ENCODE measurements at regions not wholly inside any gene's neighbourhood (a gene's known extent, or its start where the extent isn't known, plus 50 kb on each side); places are given as distances from the start of the nearest gene placed in this dataset.
"Not testable (repeated sequence)": the region's sequence is repeated elsewhere in the genome, so short reads cannot be mapped to it uniquely, and the experiment has no call there.

DNA sequence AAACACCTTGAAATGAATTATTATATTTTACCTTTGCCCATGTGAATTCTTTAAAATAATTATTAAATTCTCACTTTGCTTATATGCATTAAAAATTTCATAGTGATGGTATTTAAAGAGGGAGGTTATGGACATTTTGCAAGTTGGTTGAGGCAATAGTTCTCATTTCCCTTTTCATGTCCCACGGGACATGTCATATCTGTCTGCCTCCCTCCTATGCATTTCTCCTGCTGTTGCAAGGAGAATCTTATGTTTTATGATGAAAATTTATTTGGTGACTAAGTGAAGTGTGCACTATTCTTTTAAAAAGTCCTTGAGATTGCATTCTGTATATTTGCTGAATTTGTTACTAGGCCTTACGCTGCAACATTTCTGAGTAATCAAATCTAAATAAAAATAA is 67.2 kb downstream of the UTRN start:
- no peak for DNase-seq (ENCODE audit: low spot score)
- in situ Hi-C loops (cut with HindIII; ENCODE audit: low sequenced_read_pairs), result no loop called here

DNA sequence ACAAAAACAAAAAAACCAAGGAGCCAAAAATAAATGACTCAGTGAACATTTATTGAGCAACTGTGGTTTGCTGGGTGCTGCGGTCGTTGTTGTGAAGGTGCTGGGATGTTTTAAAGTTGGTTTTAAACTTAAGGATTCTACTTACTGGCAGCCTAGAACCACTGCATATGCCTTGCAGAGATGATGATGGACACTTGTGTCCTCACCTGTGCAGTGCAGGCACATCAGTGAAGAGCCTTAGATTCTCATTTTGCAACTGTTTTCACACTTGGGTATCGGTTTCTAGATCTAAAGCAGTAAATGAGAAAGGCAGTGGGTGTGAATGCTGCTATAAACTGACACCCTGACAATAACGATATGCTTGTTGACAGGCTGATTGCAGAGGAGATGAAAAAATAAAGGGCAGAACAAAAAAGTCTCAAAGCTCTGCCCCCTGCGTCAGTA is 68.8 kb downstream of the UTRN start:
- no peak for DNase-seq (ENCODE audit: low spot score)
- in situ Hi-C loops (cut with HindIII; ENCODE audit: low sequenced_read_pairs), result no loop called here

DNA sequence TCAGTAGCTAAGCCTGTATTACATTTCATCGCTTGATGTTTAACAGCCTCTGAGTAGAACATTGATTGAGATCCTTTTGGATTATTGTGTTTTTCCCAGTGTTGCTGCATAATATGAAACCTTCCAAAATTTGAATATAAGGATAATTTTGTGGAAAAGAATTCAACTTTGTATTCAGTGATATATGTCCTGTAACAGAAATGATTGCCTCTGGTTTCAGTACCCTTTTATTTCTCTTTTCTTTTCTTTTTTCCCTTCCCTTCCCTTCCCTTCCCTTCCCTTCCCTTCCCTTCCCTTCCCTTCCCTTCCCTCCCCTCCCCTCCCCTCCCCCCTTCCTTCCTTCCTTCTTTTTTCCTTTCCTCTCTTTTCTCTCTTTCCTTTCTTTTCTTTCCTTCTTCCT is 74.6 kb downstream of the UTRN start:
- DNase-seq (ENCODE audit: low spot score), result no peak
- in situ Hi-C loops (cut with HindIII; ENCODE audit: low sequenced_read_pairs), result no loop called here

DNA sequence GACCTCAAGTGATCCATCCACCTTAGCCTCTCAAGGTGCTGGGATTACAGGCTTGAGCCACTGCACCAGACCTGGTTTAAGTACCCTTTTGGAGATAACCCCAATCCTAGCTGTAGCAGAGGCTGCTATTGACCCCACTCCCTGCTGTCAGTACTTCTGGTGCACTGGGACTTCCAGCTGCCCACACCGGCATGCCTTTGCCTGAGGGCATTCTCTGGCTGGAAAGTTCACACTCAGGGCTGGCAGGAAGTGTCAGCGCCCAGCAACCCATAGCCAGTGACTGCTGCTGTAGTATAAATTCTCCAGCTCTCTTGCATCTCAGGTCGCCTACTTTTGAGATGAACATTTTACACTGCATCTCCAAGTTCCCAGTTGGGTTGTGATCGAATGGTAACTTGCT is 75.3 kb downstream of the UTRN start:
- DNase-seq (ENCODE audit: low spot score), result no peak
- in situ Hi-C loops (cut with HindIII; ENCODE audit: low sequenced_read_pairs), result no loop called here

DNA sequence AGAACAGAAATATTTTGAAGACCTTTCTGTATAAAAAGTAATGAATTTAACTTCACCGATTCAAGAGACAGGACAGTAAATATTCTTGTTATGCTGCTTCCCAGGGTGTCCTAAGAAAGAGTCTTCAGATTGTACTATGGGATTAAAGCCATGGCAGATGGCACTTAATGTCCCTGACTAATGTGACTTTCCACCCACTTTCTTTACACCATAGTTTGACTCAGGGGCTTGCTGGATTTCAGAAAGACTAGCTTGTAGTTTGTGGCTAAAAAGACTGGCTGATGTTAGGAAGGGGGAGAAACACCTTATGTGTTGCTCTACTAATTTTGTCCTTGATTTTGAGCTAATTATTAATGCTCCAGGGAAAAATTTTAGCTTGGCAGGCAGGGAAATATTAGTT is 75.9 kb downstream of the UTRN start:
- in situ Hi-C loops (cut with HindIII; ENCODE audit: low sequenced_read_pairs), result no loop called here
- DNase-seq (ENCODE audit: low spot score), result no peak

- no peak for DNase-seq (ENCODE audit: low spot score)
- in situ Hi-C loops (cut with HindIII; ENCODE audit: low sequenced_read_pairs), result no loop called here
Measured at GRCh38 chr6:144362042-144363018, 77.2 kb downstream of the UTRN start.

DNA sequence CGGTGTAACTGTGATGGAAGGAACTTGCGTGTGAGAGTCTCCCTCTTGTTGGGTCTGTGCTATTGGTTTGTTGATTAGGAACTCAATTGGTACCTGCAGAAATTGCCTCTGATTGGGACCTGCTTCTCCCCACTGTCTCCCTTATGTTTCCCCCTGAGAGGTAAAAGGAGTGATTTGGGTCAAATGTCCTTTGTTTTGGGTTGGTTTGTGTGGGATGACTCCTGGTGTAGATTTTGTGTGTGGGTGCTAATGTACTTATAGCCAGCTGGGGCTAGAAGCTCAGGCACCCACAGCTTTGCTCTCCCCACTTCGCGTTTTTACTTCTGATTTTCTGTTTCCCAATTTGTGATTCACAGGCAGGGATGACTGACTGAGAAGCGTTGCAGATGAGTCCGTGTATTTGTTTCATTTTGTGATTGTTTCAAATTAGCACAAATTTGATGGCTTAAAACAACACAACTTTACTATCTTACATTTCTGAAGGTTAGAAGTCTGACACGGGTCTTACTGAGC is 79.1 kb downstream of the UTRN start:
- in situ Hi-C loops (cut with HindIII; ENCODE audit: low sequenced_read_pairs), result no loop called here
- DNase-seq (ENCODE audit: low spot score), result no peak

DNA sequence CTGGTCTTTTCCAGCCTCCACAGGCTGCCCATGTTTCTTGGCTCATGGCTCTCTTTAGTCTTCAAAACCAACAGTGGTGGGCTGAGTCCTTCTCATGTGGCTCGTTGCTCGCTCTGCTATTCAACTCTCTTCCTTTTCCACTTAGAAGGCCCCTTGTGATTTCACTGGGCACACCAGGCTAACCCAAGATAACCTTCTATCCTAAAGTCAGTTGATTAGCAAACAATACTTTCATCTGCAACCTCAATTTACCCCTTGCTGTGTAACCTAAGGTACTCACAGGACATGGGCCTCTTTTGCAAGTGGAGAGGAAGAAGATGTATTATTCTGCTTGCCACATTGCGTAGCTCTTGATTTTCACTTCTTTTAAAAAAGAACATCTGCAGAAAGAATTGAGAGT is 79.6 kb downstream of the UTRN start:
- no peak for DNase-seq (ENCODE audit: low spot score)
- in situ Hi-C loops (cut with HindIII; ENCODE audit: low sequenced_read_pairs), result no loop called here

DNA sequence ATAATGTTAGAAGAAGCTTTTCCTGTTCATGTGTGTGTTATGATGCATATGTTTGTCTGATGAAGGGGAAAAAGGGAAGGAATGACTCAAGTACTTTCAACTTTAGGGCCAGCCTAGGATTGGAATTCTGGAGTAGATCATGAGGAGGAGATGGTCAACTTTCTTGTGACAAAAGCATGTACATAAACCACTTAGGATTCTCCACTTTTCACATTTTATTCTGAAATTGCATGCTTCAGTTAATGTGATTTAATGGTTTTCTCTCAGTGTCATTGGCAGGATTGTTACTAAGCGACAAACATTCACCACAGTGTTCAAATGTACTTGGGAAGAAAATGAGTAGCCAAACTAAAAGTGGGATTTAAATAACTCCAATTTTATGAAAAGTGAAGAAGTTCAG is 80.1 kb downstream of the UTRN start:
- no peak for DNase-seq (ENCODE audit: low spot score)
- in situ Hi-C loops (cut with HindIII; ENCODE audit: low sequenced_read_pairs), result no loop called here

- in situ Hi-C loops (cut with HindIII; ENCODE audit: low sequenced_read_pairs); DNase-seq (ENCODE audit: low spot score): not testable (repeated sequence)
Measured at GRCh38 chr6:144369696-144370095, 84.6 kb downstream of the UTRN start.

GRCh38 chr6:144372116-144372515 is 87.0 kb downstream of the UTRN start:
- DNase-seq (ENCODE audit: low spot score), result no peak
- in situ Hi-C loops (cut with HindIII; ENCODE audit: low sequenced_read_pairs), result no loop called here

DNA sequence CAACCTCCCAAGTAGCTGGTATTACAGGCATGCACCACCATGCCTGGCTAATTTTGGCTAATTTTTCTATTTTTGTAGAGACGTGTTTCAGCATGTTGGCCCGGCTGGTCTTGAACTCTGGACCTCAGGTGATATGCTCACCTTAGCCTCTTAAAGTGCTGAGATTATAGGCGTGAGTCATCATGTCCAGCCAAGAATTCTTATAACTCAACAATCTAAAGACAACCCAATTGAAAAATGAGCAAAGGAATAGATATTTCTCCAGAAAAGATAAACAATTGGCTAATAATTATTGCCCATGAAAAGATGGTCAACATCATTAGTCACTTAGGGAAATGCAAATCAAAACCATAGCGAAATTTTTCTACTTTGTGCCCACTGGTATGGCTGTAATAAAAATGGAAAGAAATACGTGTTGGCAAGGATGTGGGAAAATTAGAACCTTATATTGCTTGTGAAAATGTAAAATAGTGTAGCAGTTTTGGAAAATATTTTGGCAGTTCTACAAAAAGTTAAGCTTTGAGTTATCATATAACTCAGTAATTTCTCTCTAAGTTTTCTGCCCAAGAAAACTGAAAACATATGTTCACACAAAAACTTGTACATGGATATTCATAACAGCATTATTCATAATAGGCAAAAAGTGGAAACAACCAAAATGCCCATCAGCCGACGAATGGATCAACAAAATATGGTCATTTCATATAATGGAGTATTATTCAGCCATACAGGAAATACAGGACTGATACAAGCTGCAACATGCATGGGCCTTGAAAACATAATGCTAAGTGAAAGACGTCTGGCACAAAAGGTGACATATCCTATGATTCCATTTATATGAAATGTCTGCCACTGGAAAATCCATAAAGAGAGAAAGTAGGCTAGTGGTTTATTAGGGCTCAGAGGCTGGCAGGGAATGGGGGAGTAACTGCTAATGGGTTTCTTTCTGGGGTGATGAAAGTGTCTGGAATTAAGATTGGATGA is 87.8 kb downstream of the UTRN start:
- in situ Hi-C loops (cut with HindIII; ENCODE audit: low sequenced_read_pairs), result no loop called here

GRCh38 chr6:144374525-144374924 is 89.4 kb downstream of the UTRN start:
- in situ Hi-C loops (cut with HindIII; ENCODE audit: low sequenced_read_pairs); DNase-seq (ENCODE audit: low spot score): not testable (repeated sequence)

More for the DNA sequence above, 87.8 kb downstream of the UTRN start:
- DNase-seq (ENCODE audit: low spot score), result no peak

- DNase-seq (ENCODE audit: low spot score), result no peak
- in situ Hi-C loops (cut with HindIII; ENCODE audit: low sequenced_read_pairs), result no loop called here
Measured at GRCh38 chr6:144377586-144378210, 92.6 kb downstream of the UTRN start.

DNA sequence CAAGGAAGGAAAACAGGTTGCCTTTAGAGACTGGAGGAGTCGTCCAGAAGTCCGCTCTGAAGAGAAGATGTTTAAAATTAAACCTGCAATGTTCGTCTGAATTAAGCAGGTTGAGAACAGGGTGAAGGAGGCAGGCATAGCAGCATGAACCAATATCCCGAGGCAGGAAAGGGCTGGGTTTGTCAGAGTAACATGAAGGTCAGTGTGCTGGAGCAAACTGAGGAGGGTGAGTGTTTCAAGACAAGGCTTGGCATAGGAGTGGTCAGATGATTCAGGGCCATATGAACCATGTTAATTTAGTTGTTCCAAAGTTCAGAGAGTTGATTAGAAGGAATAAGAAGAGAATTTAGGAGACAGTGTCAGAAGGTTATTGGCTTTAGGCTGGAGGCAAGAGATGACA is 93.3 kb downstream of the UTRN start:
- no peak for DNase-seq (ENCODE audit: low spot score)

DNA sequence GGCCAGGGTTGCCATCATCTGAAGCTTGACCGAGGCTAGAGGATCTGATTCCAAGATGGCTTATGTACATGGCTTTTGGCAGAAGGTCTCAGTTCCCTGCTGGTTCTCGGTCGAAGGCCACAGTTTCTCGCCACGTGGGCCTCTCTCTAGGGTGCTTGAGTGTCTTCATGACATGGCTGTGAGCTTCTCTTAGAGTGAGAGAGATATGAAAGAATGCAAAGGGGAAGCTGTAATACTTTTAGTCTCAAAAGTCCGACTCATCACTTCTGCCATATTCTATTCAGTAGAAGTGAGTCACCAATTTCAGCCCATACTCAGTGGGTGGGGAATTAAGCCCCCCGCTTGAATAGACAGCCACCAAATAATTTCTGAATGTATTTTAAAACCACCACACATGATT is 94.2 kb downstream of the UTRN start:
- no peak for DNase-seq (ENCODE audit: low spot score)
- in situ Hi-C loops (cut with HindIII; ENCODE audit: low sequenced_read_pairs), result no loop called here

More for the DNA sequence above, 93.3 kb downstream of the UTRN start:
- in situ Hi-C loops (cut with HindIII; ENCODE audit: low sequenced_read_pairs), result no loop called here

- in situ Hi-C loops (cut with HindIII; ENCODE audit: low sequenced_read_pairs); DNase-seq (ENCODE audit: low spot score): not testable (repeated sequence)
Measured at GRCh38 chr6:144381499-144381898, 96.4 kb downstream of the UTRN start.

DNA sequence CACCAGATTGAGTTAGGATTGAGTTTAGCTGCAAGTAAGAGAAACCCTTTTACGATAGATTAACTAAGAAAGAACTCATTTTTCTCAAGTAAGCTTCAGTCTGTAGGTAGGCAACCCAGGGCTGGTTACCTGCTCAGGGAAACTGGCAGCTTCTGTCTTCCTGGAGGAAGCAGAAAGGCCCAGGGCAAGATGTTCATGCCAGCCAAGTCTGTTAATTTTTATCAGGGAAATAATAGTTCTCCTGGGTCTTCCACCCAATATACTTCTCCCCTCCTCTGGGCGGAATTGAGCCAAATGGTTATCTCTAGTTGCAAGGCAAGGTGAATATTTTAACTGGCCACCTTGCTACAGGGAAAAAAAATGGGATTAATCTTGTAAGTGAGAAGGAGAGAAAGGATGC is 98.2 kb downstream of the UTRN start:
- DNase-seq (ENCODE audit: low spot score), result no peak
- in situ Hi-C loops (cut with HindIII; ENCODE audit: low sequenced_read_pairs), result no loop called here

- in situ Hi-C loops (cut with HindIII; ENCODE audit: low sequenced_read_pairs), result no loop called here
- DNase-seq (ENCODE audit: low spot score), result no peak
Measured at GRCh38 chr6:144384427-144384826, 99.3 kb downstream of the UTRN start.
